GM21619 (cell line): ENCODE measurements at regions not wholly inside any gene's neighbourhood (a gene's known extent, or its start where the extent isn't known, plus 50 kb on each side); places are given as distances from the start of the nearest gene placed in this dataset.

Experiments
- ATAC-seq: cut with Tn5 transposase; IDR thresholded peaks from one replicate; pipeline ENCODE4 v1.9.1; 2021; ENCODE audit not compliant: unreplicated experiment

DNA sequence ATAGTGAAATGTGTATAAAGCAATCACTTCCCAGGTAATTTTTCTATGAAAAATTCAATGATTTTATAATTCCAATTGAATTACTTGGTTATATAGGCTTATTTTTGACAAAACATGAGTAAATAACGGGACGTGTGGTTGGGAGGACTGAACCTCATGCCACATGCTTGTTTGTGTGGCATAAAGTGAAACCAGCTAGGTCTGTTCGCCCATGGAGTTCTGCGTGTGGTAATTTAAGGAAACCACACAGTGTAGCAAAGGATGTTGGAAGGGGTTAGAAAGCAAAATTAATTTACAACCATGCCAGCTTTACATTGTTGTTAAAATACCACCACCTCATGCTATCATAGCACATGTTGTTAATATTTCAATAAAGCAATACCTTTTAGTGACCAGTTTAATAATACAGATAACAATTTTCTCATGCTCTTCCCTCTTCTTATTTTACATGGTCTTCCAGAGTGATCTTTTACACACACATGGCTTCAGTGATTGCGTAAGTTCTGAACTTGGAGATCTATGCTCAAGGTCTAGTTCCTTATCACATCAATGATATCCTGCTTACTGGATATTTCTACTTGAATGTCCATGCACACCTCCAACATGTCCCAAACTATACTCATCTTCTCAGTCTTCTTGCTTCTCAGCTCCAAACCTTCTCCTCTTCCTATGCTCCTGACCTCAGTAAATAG, 156.4 kb upstream of the ITGA4 start:
- no peak for ATAC-seq

DNA sequence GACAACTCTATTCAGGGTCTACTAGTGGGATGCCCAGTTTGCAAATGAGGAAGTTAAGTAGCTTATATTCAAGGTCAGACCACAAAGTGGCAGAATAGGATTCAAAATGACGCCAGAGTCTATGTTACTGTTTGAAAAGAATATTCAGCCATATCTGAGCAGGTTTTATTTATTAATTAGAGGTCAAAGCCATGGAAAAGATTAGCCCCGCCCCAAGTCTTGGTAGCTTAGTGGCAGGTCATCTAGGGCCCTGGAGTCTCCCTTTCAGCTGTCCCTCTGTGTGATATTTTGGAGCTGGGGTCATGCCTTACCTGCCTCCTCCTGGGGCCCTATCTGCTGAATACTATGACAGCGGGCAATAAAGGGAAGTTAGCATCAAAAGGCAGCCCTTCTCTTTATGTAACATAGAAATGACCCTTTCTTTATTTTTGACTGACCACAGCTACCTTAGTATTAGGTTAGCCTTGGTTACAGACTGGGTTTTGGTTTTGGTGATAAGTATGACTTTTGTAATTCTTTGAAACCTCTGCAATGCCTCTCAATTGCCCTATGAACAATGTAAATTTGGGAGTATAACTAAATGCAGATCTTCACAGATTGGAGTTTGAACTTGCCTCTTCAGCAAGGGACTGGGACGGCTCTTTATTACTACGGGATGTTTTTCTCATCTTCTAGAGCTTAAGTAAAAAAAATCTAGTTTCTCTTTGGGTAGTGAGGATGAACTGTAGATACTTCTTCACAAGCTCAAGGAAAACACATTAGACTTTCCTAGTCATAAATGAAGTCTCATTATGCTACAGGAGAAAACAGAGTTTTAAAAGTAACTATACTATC, 153.0 kb upstream of the ITGA4 start:
- peak; percentile 28 for ATAC-seq

DNA sequence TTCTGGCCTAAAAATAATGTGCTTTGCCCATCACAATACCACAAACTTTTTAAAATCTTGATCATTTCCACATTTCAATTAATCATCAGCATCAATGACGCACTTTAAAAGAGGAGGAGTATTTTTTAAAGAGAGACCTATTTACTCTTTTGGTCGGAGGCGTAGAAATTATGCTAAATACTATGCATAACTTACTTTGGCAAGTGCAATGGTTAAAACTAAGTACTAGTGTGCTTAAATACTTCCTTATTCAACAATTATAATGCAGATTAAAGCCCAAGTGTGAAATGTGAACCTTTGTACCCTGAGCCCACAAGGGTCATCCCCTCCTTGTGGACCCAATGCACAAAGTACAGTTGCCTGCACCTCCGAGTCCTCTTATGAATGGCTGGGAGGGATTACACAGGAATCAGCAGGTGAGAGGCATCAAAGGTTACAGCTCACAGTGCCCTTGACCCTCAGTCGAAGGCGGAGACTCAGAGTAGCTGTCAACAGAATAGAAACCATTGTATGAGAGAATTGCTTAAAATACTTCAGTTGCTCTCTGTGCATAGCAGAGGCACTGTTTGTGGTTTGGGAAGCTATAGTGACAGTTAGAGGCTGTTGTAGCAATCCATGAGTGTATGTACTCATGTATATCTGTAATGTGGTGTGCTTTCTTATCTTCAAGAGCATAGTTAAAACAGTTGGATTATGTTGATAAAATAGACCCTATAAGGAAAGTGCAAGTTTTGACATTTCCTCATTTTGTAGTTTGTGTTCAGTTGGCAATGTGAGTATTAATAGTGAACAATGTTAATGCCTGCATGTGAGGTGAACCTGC, 151.7 kb upstream of the ITGA4 start:
- peak; percentile 89 for ATAC-seq

GRCh38 chr2:181306785-181307184, 150.4 kb upstream of the ITGA4 start:
- peak; percentile 20 for ATAC-seq

DNA sequence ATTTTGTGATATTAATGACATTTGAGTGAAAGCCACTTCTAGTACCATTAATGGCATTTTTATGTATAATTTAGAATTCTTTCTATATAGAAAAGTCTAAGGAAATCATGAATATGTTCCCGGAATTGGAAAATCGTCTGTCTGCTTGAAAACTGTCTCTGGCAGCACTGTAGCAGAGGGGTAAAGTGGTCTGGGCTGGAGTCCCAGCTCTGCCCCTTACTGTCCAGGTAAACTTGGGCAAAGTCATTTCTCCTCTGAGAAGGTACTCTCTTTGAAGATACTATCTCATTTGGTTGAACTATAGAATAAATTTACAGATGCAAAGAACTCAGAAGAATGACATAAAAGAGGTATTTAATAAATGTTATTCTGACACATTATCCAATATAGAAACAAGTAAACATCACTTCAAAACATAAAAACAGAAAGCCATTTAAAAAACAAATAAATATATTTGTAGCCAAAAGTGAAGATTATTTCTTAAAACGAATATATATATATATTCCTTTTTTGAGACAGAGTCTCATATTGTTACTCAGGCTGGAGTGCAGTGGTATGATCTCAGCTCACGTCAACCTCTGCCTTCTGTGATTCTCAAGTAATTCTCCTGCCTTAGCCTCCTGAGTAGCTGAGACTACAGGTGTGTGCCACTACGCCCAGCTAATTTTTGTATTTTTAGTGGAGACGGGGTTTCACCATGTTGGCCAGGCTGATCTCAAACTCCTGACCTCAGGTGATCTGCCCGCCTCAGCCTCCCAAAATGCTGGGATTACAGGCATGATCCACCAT, 149.8 kb upstream of the ITGA4 start:
- ATAC-seq: no peak

DNA sequence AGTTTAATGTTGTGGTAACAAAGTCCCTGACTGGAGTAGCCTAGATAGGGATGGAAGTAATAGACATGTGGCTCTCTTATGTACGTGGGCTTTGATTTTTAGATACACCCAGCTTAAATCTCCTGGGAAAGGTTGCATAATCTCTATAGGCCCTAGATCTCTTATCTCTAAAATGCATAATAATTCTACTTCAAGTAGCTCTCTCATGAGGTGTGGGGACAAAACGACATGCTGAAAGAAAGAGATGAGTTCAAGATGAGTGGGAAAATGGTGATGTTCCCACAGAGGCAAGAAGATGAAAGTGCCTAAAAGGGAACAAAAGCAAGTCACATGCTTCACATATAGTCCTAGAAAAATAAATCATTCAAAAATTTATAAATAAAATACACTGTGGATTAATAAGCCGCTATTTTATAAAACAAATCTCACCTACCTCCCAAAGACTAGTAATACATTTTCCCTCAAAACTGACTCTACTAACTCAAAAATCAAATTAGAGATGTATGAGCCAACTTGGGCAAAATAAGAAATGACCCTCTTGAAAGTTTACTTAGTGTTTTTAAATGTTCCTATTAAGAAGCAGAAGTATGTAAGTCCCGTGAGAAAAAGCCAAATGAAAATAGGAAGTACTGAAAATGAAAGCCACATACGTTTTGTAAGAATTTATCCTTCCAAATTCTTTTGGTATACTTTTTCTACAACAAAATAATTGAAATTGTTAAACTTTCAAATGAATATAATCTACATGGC, 148.2 kb upstream of the ITGA4 start:
- ATAC-seq: no peak

GRCh38 chr2:181309586-181309985, 147.6 kb upstream of the ITGA4 start:
- no peak for ATAC-seq

- ATAC-seq: no peak
Observed at GRCh38 chr2:181310967-181311366, 146.2 kb upstream of the ITGA4 start.

- peak; percentile 19 for ATAC-seq
Observed at GRCh38 chr2:181311837-181312236, 145.3 kb upstream of the ITGA4 start.

GRCh38 chr2:181312515-181312927, 144.7 kb upstream of the ITGA4 start:
- ATAC-seq: peak; percentile 88

DNA sequence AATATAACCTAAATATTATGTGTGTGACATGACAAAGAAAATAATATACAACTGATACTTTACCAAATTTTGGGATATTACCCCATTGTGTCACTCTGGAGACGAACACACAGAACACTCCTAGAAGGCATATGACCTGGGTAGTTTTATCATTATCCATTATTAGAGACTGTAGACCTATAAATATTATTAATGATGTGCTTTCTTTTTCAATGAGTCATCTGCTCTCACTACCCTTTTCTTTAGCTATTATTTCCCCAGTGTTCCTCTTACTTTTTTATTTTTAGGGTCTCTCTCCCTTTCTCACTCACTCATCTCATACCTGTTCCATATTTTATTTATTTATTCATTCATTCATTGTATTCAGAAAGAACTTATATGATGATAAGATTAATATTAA, 143.3 kb upstream of the ITGA4 start:
- ATAC-seq: peak; percentile 20

- ATAC-seq: no peak
Observed at GRCh38 chr2:181314551-181314950, 142.6 kb upstream of the ITGA4 start.

- ATAC-seq: no peak
Observed at GRCh38 chr2:181317511-181317910, 139.7 kb upstream of the ITGA4 start.

- ATAC-seq: no peak
Observed at GRCh38 chr2:181318504-181319280, 138.5 kb upstream of the ITGA4 start.

- ATAC-seq: no peak
Observed at GRCh38 chr2:181319286-181319685, 137.9 kb upstream of the ITGA4 start.

DNA sequence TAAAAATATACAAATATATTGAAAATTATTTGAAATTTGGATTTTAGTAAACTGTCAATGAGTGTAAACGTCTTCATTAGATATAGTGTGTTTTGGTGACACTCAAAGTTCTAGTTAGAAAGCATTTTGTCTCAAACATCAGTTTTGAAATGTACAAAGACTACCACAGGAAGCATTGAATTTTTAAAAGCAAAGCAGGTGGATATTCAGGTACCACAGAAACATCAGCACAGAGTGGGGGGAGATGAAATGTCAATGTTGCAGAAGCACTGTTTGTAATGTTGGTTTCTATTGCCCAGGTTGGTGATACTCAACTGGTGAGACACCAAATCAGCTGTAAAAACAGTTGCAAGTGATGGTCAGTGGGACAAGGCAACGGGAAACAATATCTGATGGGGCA, 136.5 kb upstream of the ITGA4 start:
- ATAC-seq: no peak

DNA sequence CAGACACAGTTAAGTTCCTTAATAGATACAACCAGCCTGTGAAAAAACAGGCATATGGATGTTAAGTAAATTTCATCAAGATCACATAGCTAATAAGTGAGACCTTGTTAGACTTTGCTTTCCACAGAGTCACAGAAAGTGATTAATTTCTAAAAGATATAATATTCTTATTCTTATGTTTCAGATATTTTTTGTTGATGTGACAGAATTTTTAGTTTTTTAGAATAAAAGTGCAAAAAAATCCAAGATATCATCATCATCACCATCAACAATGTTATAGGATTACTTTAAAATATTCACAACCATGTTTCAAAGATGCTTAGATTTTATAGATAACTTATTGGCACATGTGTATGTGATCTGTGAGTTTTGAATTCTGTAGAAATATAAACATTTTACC, 132.3 kb upstream of the ITGA4 start:
- ATAC-seq: no peak

DNA sequence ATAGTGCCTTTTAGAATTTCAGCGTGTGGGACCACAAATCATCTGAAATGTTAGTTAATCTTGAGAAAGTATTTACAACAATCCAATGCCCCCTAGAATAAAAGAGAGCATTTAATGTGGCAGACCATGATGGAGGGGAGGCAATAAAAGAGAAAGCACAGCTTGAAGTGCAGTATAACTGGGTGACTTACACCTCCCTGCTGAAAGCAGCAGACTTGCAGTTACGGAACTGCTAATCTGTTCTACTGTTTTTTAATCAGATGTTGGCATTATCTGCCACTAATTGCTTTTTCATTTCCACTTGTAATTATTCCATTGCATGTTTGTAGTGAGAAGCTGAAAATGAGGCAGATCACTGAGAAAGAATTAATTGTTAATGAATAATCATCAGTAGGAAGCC, 130.5 kb upstream of the ITGA4 start:
- no peak for ATAC-seq

- no peak for ATAC-seq
Observed at GRCh38 chr2:181330286-181330685, 126.9 kb upstream of the ITGA4 start.
